ENCODE measurements at regions not wholly inside any gene's neighbourhood (a gene's known extent, or its start where the extent isn't known, plus 50 kb on each side); places are given as distances from the start of the nearest gene placed in this dataset.

DNA sequence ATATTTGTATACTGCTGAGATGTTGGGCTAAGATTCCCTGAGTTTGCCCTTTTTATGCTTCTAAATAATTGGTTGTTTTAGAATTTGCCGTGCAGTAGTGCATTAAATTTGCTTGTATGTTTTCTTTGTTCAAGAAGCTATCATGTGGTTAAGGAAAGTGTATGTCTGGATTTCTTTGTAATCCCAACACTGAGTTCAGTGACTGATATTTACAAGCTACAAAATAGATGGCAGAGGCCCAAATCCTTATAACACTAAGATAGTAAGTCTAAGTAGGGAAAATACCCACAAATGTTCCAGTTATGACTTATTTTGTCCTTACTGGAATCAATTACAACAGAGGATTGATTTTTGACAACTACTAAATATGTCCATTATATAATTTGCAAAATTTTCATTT, 435.0 kb upstream of the KLF12 start:
- BruUV-seq (replicated peaks), result no TSS peak
- DNase-seq (ENCODE audit: extremely low read depth in 1 of 4, low spot score in 3 of 4), result no peak
- H3K4me2 ChIP-seq (ENCODE audit: insufficient read depth, low read length), result no peak overlapping the region
- H3K79me2 ChIP-seq (ENCODE audit: control insufficient read depth, insufficient read depth, low read length), result no peaks in the 10 kb centered on the region
- in situ Hi-C loops (cut with MboI), result no loop called here
- H3K36me3 ChIP-seq (ENCODE audit: control insufficient read depth, insufficient read depth, low read length), result no peaks in the 10 kb centered on the region
- no peak overlapping the region for H3K4me3 ChIP-seq
- H3K9ac ChIP-seq (ENCODE audit: insufficient read depth in 1 of 2, low read depth in 2 of 2, low read length in 2 of 2), result no peak overlapping the region
- intact Hi-C loops (cut with micrococcal nuclease), result no loop called here
- no peak overlapping the region for H2AFZ ChIP-seq (ENCODE audit: low read depth, low read length)
- no peaks in the 10 kb centered on the region for H3K27me3 ChIP-seq (ENCODE audit: control insufficient read depth in 2 of 2, insufficient read depth in 2 of 2, low read length in 2 of 2)
- no peaks in the 10 kb centered on the region for H4K20me1 ChIP-seq (replicated peaks; ENCODE audit: control insufficient read depth, insufficient read depth, low read length)
- no peak for FAIRE-seq
- no peak overlapping the region for H3K27ac ChIP-seq (ENCODE audit: extremely low read depth, low read depth, low read length)
- H3K4me1 ChIP-seq (replicated peaks in 1 of 2; ENCODE audit: control insufficient read depth in 2 of 2, insufficient read depth in 2 of 2, low read length in 2 of 2), result no peaks in the 10 kb centered on the region
- H3K9me1 ChIP-seq (ENCODE audit: control insufficient read depth, insufficient read depth, low read length), result no peaks in the 10 kb centered on the region
- ATAC-seq, result no peak
- POLR2A ChIA-PET, result no interaction called here
- no peaks in the 10 kb centered on the region for H3K9me3 ChIP-seq (replicated peaks; ENCODE audit: control insufficient read depth, insufficient read depth, low read depth, low read length)
- WGBS (ENCODE audit: insufficient coverage, low coverage, missing lambda C conversion rate), result 0% methylated on average over 1 of the region's 1 CpG
- CTCF ChIA-PET (ENCODE audit: low intra/inter-chr PET ratio), result no interaction called here
- TF ChIP-seq, protein P1, sequence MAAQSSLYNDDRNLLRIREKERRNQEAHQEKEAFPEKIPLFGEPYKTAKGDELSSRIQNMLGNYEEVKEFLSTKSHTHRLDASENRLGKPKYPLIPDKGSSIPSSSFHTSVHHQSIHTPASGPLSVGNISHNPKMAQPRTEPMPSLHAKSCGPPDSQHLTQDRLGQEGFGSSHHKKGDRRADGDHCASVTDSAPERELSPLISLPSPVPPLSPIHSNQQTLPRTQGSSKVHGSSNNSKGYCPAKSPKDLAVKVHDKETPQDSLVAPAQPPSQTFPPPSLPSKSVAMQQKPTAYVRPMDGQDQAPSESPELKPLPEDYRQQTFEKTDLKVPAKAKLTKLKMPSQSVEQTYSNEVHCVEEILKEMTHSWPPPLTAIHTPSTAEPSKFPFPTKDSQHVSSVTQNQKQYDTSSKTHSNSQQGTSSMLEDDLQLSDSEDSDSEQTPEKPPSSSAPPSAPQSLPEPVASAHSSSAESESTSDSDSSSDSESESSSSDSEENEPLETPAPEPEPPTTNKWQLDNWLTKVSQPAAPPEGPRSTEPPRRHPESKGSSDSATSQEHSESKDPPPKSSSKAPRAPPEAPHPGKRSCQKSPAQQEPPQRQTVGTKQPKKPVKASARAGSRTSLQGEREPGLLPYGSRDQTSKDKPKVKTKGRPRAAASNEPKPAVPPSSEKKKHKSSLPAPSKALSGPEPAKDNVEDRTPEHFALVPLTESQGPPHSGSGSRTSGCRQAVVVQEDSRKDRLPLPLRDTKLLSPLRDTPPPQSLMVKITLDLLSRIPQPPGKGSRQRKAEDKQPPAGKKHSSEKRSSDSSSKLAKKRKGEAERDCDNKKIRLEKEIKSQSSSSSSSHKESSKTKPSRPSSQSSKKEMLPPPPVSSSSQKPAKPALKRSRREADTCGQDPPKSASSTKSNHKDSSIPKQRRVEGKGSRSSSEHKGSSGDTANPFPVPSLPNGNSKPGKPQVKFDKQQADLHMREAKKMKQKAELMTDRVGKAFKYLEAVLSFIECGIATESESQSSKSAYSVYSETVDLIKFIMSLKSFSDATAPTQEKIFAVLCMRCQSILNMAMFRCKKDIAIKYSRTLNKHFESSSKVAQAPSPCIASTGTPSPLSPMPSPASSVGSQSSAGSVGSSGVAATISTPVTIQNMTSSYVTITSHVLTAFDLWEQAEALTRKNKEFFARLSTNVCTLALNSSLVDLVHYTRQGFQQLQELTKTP (IDR thresholded peaks at IDR 0.05; ENCODE audit: low read depth in 1 of 2, partially characterized antibody in 2 of 2), result no peak
- TF ChIP-seq PURB (CRISPR knock-in tag; IDR thresholded peaks at IDR 0.05; ENCODE audit: low read depth), result no peak
- TF ChIP-seq SAFB2 (IDR thresholded peaks at IDR 0.05; ENCODE audit: borderline replicate concordance, low read depth, low read length, severe bottlenecking), result no peak
- TF ChIP-seq NRF1 (conservative IDR thresholded peaks at IDR 0.05 in 1 of 2, IDR thresholded peaks at IDR 0.05 in 1 of 2), result no peak
- no peak for TF ChIP-seq BRF1 (IDR thresholded peaks at IDR 0.05; ENCODE audit: borderline replicate concordance, extremely low read depth, insufficient read length)
- no peak for TF ChIP-seq TRIM24 (IDR thresholded peaks at IDR 0.05)
- no peak for TF ChIP-seq NR4A1 (CRISPR knock-in tag; IDR thresholded peaks at IDR 0.05)
- no peak for TF ChIP-seq NR4A1 (tag; IDR thresholded peaks at IDR 0.05)
- TF ChIP-seq ZBTB17 (CRISPR knock-in tag; IDR thresholded peaks at IDR 0.05), result no peak
- no peak for TF ChIP-seq RBM17 (IDR thresholded peaks at IDR 0.05; ENCODE audit: borderline replicate concordance, low read depth, low read length)
- TF ChIP-seq, protein P2, sequence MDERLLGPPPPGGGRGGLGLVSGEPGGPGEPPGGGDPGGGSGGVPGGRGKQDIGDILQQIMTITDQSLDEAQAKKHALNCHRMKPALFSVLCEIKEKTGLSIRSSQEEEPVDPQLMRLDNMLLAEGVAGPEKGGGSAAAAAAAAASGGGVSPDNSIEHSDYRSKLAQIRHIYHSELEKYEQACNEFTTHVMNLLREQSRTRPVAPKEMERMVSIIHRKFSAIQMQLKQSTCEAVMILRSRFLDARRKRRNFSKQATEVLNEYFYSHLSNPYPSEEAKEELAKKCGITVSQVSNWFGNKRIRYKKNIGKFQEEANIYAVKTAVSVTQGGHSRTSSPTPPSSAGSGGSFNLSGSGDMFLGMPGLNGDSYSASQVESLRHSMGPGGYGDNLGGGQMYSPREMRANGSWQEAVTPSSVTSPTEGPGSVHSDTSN (CRISPR knock-in tag; IDR thresholded peaks at IDR 0.05; ENCODE audit: low read depth), result no peak
- TF ChIP-seq, protein P2 (tag; conservative IDR thresholded peaks at IDR 0.05; ENCODE audit: low read depth), result no peak
- TF ChIP-seq BRCA1 (IDR thresholded peaks at IDR 0.05), result no peak
- no peak for TF ChIP-seq BRCA1 (CRISPR knock-in tag; IDR thresholded peaks at IDR 0.05)

Data from K562 (cell line).